GM12874 (cell line): ENCODE measurements at regions not wholly inside any gene's neighbourhood (a gene's known extent, or its start where the extent isn't known, plus 50 kb on each side); places are given as distances from the start of the nearest gene placed in this dataset.

ENCODE experiments used
- CTCF ChIP-seq: IDR thresholded peaks from 2 replicates; pipeline ENCODE4 v1.5.1; 2011; ENCODE audit warnings: low read depth, mild to moderate bottlenecking, control low read depth, low read length, moderate library complexity; ENCODE audit not compliant: insufficient read depth

DNA sequence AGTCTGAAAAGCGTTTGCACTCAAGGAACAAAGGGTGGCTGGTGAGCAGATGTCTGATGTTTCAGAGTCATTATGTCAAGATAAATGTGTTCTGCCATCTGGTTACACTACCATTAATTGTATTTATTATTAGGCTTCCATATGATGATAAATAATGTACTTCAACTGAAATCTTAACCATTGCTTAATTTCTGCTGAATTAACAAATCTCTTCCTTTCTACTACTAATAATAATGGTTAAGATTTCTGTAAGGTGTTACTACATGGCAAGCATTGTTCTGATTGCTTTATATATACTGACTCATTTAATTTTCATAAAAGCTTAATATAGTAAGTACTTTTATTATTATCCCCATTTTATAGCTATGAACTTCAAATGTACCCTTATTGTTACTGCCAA is 68.4 kb upstream of the GALNT15 start:
- no peak for TF ChIP-seq CTCF

DNA sequence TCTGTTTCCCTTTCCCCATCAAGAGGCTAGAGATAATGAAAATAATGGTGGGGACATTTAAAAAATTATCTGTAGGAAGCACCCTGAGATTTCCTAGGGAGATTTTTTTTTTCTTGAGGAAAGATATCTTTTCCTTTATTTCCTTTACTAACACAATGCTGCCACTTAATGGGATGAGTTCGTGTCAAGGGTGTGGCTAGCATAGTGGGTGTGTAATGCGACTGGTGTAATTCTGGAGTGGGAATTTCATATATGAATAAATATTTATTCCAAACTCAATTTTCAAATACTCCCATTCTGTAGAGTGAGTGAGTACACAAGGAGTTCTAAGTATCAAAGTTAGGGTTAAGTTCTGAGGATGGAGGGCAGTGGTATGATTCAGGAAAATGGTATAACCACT is 66.1 kb upstream of the GALNT15 start:
- TF ChIP-seq CTCF: no peak

- TF ChIP-seq CTCF: no peak
Measured at GRCh38 chr3:16109929-16110328, 64.6 kb upstream of the GALNT15 start.

- TF ChIP-seq CTCF: no peak
Measured at GRCh38 chr3:16112910-16113504, 61.5 kb upstream of the GALNT15 start.

GRCh38 chr3:16113704-16114103 is 60.8 kb upstream of the GALNT15 start:
- TF ChIP-seq CTCF: no peak

DNA sequence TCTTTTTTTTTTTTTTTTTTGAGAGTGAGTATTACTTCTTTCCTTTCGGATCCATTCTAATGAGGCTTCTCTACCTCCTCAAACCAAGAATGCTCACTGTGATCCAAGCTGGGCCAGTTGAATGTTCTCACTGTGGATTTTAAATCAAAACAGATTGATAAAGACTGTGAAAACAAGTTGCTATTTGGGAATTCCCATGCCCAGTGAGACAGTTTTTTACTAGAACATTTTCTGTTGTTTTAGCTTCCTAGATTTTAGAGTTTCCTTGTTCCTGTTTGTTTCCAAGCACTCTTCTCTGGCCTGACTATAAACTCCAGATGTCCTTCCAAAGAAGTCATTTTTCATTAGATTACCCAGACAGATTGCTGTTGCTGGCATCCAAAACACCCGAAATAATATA is 60.1 kb upstream of the GALNT15 start:
- no peak for TF ChIP-seq CTCF

DNA sequence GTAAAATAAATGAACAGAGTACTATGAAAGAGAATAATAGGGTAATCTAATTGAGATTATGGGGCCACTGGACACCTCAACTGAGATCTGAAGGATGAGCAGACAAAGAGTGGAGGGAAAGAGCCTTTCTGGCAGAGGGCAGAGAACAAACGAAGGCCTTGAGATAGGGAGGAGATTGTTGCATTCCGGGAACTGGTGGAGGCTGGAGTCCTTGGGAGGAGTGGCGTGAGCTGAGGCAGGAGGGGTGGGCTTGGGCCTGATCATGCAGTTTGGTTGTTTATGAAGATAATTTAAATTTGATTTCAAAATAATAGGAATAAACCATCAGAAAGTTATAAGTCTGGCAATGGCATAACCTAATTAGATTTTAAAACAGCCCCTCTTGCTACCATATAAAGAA is 59.5 kb upstream of the GALNT15 start:
- no peak for TF ChIP-seq CTCF

GRCh38 chr3:16118396-16118795 is 56.1 kb upstream of the GALNT15 start:
- no peak for TF ChIP-seq CTCF
